ENCODE measurements at regions not wholly inside any gene's neighbourhood (a gene's known extent, or its start where the extent isn't known, plus 50 kb on each side); places are given as distances from the start of the nearest gene placed in this dataset.

DNA sequence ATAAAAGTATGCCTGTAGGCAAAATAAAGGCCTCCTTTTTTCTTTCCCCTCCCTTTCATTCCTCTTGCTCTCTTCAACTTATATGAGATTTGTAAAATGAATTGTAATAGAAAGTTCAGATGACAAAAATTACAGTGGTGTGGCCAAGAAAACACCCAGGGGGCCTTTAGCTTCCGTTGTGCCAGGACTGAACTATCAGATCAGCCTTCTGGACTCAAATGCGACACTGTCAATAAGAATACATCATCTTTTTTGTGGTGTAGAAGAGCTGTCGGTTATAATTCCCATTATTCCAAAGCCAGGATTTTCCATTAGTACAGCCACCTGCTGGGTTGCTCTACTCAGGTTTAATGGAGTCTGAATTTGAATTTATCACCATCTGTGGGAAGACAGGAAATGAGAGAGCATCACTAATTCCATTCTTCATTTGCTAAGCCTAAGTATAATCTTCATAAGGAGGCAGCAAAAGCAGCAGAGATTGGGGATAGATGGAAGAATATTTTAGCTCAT, 443.4 kb downstream of the ANXA1 start:
- TF ChIP-seq, protein P1, sequence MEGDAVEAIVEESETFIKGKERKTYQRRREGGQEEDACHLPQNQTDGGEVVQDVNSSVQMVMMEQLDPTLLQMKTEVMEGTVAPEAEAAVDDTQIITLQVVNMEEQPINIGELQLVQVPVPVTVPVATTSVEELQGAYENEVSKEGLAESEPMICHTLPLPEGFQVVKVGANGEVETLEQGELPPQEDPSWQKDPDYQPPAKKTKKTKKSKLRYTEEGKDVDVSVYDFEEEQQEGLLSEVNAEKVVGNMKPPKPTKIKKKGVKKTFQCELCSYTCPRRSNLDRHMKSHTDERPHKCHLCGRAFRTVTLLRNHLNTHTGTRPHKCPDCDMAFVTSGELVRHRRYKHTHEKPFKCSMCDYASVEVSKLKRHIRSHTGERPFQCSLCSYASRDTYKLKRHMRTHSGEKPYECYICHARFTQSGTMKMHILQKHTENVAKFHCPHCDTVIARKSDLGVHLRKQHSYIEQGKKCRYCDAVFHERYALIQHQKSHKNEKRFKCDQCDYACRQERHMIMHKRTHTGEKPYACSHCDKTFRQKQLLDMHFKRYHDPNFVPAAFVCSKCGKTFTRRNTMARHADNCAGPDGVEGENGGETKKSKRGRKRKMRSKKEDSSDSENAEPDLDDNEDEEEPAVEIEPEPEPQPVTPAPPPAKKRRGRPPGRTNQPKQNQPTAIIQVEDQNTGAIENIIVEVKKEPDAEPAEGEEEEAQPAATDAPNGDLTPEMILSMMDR (IDR thresholded peaks at IDR 0.05): no peak
- TF ChIP-seq POLR2A (IDR thresholded peaks at IDR 0.05): no peak

Data from heart left ventricle (tissue), 13 donors.